ENCODE measurements at regions not wholly inside any gene's neighbourhood (a gene's known extent, or its start where the extent isn't known, plus 50 kb on each side); places are given as distances from the start of the nearest gene placed in this dataset.

GRCh38 chr18:30139631-30140287 lies 902.8 kb downstream of the DSC3 start:
- H3K9me3 ChIP-seq (ENCODE audit: low read depth, low read length, poor library complexity, severe bottlenecking): peaks cover 6% of the 10 kb centered on the region
- no peaks in the 10 kb centered on the region for H3K4me1 ChIP-seq (ENCODE audit: insufficient read depth, low read length, poor library complexity, severe bottlenecking)
- intact Hi-C loops (cut with micrococcal nuclease; ENCODE audit: unreplicated experiment): no loop called here
- no peak for DNase-seq (ENCODE audit: low spot score)
- H3K27me3 ChIP-seq (replicated peaks; ENCODE audit: insufficient read depth, low read depth, low read length, poor library complexity): no peaks in the 10 kb centered on the region
- H3K36me3 ChIP-seq (ENCODE audit: insufficient read depth, low read length, poor library complexity, severe bottlenecking): no peaks in the 10 kb centered on the region
- H3K27ac ChIP-seq (ENCODE audit: low read depth, low read length, poor library complexity, severe bottlenecking): no peak overlapping the region
- no TSS peak for BruUV-seq (replicated peaks)
- no peak for TF ChIP-seq EZH2 (IDR thresholded peaks at IDR 0.05; ENCODE audit: borderline replicate concordance, low read depth, low read length, poor library complexity, severe bottlenecking)
- CTCF ChIA-PET: no interaction called here
- H3K4me3 ChIP-seq (ENCODE audit: low read depth, low read length, poor library complexity, severe bottlenecking): no peak overlapping the region
- POLR2A ChIA-PET (ENCODE audit: low non-redundant PET): no interaction called here

- no TSS peak for BruUV-seq (replicated peaks)
- intact Hi-C loops (cut with micrococcal nuclease; ENCODE audit: unreplicated experiment): no loop called here
- H3K36me3 ChIP-seq (ENCODE audit: insufficient read depth, low read length, poor library complexity, severe bottlenecking): no peaks in the 10 kb centered on the region
- DNase-seq (ENCODE audit: low spot score): no peak
- H3K4me1 ChIP-seq (ENCODE audit: insufficient read depth, low read length, poor library complexity, severe bottlenecking): no peaks in the 10 kb centered on the region
- TF ChIP-seq EZH2 (IDR thresholded peaks at IDR 0.05; ENCODE audit: borderline replicate concordance, low read depth, low read length, poor library complexity, severe bottlenecking) (no peak), CTCF (conservative IDR thresholded peaks at IDR 0.05; ENCODE audit: low read depth, low read length) (no peak)
- peaks cover 6% of the 10 kb centered on the region for H3K9me3 ChIP-seq (ENCODE audit: low read depth, low read length, poor library complexity, severe bottlenecking)
- no peaks in the 10 kb centered on the region for H3K27me3 ChIP-seq (replicated peaks; ENCODE audit: insufficient read depth, low read depth, low read length, poor library complexity)
- ChIA-PET CTCF (no interaction called here), POLR2A (ENCODE audit: low non-redundant PET) (no interaction called here)
- no peak overlapping the region for H3K4me3 ChIP-seq (ENCODE audit: low read depth, low read length, poor library complexity, severe bottlenecking)
- no peak overlapping the region for H3K27ac ChIP-seq (ENCODE audit: low read depth, low read length, poor library complexity, severe bottlenecking)
Observed at GRCh38 chr18:30135938-30136337, 906.6 kb downstream of the DSC3 start.

GRCh38 chr18:30134020-30134419 lies 908.5 kb downstream of the DSC3 start:
- ChIA-PET CTCF (no interaction called here), POLR2A (ENCODE audit: low non-redundant PET) (no interaction called here)
- no peak for TF ChIP-seq EZH2 (IDR thresholded peaks at IDR 0.05; ENCODE audit: borderline replicate concordance, low read depth, low read length, poor library complexity, severe bottlenecking)
- TF ChIP-seq CTCF (conservative IDR thresholded peaks at IDR 0.05; ENCODE audit: low read depth, low read length): no peak
- Histone ChIP-seq H3K36me3 (ENCODE audit: insufficient read depth, low read length, poor library complexity, severe bottlenecking) (no peaks in the 10 kb centered on the region), H3K27me3 (replicated peaks; ENCODE audit: insufficient read depth, low read depth, low read length, poor library complexity) (no peaks in the 10 kb centered on the region), H3K27ac (ENCODE audit: low read depth, low read length, poor library complexity, severe bottlenecking) (no peak overlapping the region), H3K4me1 (ENCODE audit: insufficient read depth, low read length, poor library complexity, severe bottlenecking) (no peaks in the 10 kb centered on the region), H3K4me3 (ENCODE audit: low read depth, low read length, poor library complexity, severe bottlenecking) (no peak overlapping the region), H3K9me3 (ENCODE audit: low read depth, low read length, poor library complexity, severe bottlenecking) (no peaks in the 10 kb centered on the region)
- intact Hi-C loops (cut with micrococcal nuclease; ENCODE audit: unreplicated experiment): no loop called here
- DNase-seq (ENCODE audit: low spot score): no peak
- no TSS peak for BruUV-seq (replicated peaks)

GRCh38 chr18:30132959-30133358 lies 909.6 kb downstream of the DSC3 start:
- Histone ChIP-seq H3K27ac (ENCODE audit: low read depth, low read length, poor library complexity, severe bottlenecking) (no peak overlapping the region), H3K36me3 (ENCODE audit: insufficient read depth, low read length, poor library complexity, severe bottlenecking) (no peaks in the 10 kb centered on the region), H3K4me1 (ENCODE audit: insufficient read depth, low read length, poor library complexity, severe bottlenecking) (no peaks in the 10 kb centered on the region), H3K27me3 (replicated peaks; ENCODE audit: insufficient read depth, low read depth, low read length, poor library complexity) (no peaks in the 10 kb centered on the region), H3K9me3 (ENCODE audit: low read depth, low read length, poor library complexity, severe bottlenecking) (no peaks in the 10 kb centered on the region), H3K4me3 (ENCODE audit: low read depth, low read length, poor library complexity, severe bottlenecking) (no peak overlapping the region)
- intact Hi-C loops (cut with micrococcal nuclease; ENCODE audit: unreplicated experiment): no loop called here
- no peak for DNase-seq (ENCODE audit: low spot score)
- no peak for TF ChIP-seq CTCF (conservative IDR thresholded peaks at IDR 0.05; ENCODE audit: low read depth, low read length)
- TF ChIP-seq EZH2 (IDR thresholded peaks at IDR 0.05; ENCODE audit: borderline replicate concordance, low read depth, low read length, poor library complexity, severe bottlenecking): no peak
- POLR2A ChIA-PET (ENCODE audit: low non-redundant PET): no interaction called here
- CTCF ChIA-PET: no interaction called here
- BruUV-seq (replicated peaks): no TSS peak

Data from A673 (cell line).